CD4-positive, alpha-beta T cell treated with Interferon gamma for 1 hour (primary cell): ENCODE measurements at regions not wholly inside any gene's neighbourhood (a gene's known extent, or its start where the extent isn't known, plus 50 kb on each side); places are given as distances from the start of the nearest gene placed in this dataset.
"Not testable (repeated sequence)": the region's sequence is repeated elsewhere in the genome, so short reads cannot be mapped to it uniquely, and the experiment has no call there.

Experiments
- DNase-seq: peaks from one replicate; pipeline ENCODE4 v3.0.0-alpha.2; 2020

DNA sequence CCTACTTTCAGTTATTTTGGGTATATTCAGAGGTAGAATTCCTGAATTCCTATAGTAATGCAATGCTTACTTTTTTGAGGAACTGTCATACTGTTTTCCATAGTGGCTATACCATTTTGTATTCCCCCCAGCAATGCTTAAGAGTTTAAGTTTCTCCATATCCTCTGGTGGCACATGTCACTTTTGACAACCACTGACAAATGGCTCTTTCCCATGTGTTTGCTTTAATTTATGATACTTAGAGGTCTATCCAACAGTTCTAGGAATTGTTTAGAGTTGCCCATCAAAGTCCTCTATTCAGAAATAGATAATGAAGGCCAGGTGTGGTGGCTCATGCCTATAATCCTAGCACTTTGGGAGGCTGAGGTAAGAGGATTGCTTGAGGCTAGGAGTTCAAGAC, 128.9 kb upstream of the CFAP20DC start:
- DNase-seq: no peak

DNA sequence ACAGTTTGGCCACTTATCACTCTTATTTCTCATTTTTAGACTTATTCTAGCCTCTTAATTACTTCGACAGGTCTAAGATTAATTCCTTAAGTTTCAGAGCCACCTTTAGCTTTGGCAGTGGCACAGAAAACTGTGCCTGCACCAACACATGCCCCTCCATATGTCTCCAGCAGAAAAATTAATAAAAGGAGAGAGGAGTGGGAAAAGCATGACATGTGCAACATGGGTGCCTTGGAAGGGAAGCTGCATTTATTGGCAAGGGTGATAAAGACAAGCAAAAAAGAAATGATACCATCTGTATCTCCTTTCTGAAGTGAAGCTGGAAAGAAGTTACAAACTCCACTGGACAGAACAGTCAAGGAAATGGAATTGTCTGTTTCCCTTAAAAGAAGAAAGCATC, 121.7 kb upstream of the CFAP20DC start:
- DNase-seq: no peak

GRCh38 chr3:59170166-59170565, 120.3 kb upstream of the CFAP20DC start:
- DNase-seq: not testable (repeated sequence)

GRCh38 chr3:59167756-59168155, 117.9 kb upstream of the CFAP20DC start:
- DNase-seq: no peak

DNA sequence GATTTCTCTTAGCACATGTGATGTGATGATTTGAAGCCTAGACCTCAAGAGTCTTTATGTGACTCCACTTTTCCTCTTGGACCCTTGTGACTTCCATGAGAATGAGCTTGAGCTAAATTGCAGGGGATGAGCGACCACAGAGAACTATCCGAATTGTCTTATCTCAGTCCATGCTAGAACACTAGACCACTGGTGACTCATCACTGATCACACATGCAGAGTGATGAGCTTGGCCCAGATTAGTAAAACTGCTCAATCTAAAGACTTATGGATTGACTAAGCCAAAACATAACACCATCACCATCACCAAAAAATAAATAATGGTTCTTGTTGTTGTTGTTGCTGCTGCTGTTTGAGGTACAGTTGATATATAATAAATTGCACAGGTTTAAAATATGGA, 114.1 kb upstream of the CFAP20DC start:
- DNase-seq: no peak

GRCh38 chr3:59161048-59161447, 111.2 kb upstream of the CFAP20DC start:
- no peak for DNase-seq

GRCh38 chr3:59160133-59160746, 110.4 kb upstream of the CFAP20DC start:
- DNase-seq: no peak

DNA sequence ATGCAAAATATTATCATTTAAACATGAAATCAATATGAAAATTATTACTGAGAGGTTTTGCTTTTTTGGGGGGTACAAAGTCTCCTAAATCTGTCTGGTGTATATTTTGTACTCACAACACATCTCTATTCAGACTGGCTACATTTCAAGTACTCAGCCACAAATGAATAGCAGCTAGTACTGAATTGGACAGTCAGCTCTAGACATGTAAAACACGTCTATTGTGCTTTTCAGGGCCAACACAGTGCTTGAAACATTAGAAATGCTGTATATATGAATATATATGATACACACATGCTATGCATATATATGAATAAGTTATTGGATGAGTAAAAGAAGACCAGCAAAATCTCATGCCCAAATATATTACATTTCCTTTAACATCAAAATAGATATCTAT, 103.8 kb upstream of the CFAP20DC start:
- no peak for DNase-seq

- no peak for DNase-seq
These were observed 103.1 kb upstream of the CFAP20DC start for GRCh38 chr3:59152943-59153342.

GRCh38 chr3:59150039-59150438, 100.2 kb upstream of the CFAP20DC start:
- no peak for DNase-seq

DNA sequence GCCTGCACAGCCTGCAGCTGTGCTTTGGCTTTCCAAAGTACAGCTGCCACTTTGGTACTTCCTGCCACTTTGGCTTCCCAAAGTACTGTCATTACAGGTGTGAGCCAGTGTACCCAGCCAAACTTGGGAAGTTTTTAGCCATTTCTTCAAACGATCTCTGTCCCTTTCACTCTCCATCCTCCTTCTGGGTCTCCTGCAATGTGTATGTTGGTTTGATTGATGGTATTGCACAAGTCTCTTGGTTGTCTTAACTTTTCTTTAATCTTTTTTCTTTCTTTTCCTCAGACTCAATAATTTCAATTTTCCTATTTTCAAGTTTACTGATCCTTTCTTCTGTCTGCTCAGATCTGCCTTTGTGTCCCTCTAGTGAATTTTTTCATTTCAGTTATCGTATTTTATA, 99.3 kb upstream of the CFAP20DC start:
- DNase-seq: no peak

GRCh38 chr3:59143447-59143846, 93.6 kb upstream of the CFAP20DC start:
- DNase-seq: no peak

- no peak for DNase-seq
These were observed 92.7 kb upstream of the CFAP20DC start for GRCh38 chr3:59142556-59142955.

GRCh38 chr3:59138966-59139365, 89.1 kb upstream of the CFAP20DC start:
- no peak for DNase-seq

DNA sequence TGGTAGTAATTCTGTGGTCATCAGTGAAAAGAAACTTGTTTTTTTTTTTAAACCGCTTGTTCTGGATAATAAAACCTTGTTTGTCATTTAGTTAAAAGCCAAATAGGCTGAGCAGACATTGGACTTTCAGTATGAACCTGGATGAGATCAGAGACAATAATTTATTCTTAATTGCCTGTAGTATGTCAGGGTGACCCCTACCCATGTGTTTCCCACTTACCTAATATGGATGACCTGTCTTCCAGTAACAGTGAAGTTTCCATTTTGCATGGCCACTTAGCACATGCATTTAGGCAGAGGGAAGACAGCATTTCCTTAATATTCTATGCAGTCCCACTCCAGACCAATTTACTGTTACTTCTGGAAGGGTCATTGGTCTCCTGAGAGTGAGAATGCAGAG, 87.6 kb upstream of the CFAP20DC start:
- DNase-seq: no peak

DNA sequence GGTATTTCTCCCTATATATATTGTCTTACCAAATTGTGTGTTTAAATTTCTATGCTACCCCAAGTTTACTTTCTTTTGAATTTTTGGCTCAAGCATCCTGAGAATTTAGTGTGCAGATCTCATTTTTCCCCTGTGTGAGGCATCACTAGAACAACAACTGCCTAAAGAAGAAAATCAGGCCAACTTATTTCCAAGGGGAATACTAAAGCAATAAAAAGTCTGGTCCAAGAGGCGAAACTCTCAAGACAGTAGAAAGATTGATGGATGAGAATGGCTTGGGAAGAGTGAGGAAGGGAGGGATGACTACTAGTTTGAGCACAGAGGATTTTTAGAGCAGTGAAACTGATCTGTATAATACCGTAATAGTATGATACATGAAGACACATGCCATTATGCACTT, 86.3 kb upstream of the CFAP20DC start:
- DNase-seq: no peak

DNA sequence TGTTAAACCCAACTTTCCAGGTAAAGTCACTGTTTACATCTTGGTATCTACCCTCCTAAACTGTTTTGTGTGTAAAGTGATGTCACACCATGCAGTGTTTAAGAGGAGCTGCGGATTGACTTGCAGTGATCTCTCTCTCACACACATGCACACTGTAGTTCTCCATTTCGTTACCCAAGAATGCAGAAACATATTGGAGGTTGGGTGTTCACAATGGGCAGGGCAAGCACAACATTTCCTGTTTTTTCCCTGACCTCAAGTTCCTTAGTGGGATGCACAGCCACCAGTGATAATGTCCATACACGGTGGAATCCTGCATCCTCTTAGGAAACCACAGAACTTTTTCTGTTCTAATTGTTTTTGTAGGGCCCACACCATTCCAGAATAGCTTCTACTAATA, 85.3 kb upstream of the CFAP20DC start:
- no peak for DNase-seq

GRCh38 chr3:59133311-59133710, 83.5 kb upstream of the CFAP20DC start:
- no peak for DNase-seq

DNA sequence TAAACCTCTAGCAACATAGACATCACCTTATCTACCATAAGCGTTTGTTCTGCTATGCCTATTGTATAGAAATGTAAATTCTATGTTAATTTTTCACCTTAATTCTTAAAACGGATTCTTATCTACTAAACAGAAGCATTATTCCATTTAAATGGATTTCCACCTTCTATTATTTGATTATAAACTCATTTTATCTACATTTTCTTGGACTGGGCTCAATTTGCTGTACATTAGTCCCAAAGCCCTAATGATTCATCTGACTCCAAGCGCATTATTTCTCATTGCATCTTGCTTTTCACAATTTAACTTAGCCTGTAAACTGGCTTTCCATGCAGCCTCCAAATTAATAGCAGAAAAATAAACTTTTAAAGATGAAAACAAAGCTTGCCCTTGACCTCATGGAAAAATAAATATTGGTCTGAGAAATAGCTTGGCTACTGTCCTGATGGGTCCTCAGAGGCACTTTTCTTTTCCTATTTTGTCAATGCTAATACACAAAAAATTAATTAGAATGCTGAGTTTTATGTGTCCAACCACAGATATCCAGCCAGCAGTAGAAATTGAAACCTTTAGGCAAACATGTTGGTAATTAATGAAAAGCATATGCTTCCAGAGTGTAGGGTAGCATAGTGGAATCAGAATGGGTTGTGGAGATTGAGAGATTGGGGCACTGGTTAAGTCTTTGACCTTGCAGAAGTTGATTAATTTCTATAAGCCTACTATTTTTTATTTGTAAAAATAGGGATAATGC, 81.4 kb upstream of the CFAP20DC start:
- no peak for DNase-seq

DNA sequence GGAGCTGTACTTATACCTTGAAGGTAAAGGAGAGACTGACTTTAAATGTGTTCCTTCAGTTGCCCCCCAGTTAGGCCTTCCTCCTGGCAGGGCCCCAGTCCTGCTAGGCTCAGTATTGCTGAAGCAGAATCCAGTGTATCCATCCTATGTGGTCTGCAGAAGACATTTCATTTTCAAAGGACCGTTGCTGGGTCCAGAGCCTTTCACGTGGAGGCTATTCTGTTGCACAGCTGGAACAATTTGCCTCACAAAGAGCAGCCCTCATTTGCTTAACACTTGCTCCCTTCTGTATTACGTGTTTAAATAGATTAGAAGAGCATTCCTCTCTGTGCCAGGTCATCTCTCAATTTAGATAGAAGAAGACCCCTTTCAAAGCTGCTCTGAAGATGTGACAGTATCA, 78.9 kb upstream of the CFAP20DC start:
- no peak for DNase-seq

DNA sequence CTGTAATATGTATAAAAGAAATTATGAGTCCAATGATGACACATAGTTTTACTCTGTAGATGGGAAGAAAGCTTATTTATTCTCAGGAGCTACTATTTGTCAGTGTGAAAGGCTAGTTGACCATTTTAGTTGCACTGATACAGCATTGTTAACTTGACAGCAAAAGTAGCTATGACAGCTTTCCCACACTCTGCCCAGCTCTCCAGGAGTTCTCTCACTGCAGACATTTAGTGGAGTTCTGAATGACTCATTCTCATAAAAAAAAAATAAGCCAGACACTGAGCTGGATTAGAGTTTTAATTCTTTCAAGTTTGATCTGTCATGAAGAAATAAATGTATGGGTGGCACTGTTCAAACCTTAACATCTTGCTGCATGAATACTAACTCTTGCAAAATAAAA, 77.2 kb upstream of the CFAP20DC start:
- DNase-seq: no peak

DNA sequence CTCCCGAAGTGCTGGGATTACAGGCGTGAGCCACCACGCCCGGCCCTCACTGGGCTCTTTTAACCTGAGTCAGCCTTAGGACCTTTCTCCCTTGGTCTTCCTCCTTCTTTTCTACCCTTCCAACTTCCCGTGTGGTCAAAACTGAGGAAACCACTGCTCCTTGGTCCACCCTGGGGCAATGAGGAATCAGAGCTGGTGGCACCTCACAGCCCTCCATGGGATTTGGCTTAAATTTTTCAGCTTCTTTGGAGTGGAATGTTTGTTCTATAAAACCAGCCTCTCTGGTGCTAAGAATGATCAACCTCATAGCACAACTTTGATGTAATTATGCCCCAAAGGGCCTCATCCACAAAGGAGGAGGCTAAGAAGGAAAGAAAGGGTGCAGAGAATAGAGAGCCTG, 76.6 kb upstream of the CFAP20DC start:
- no peak for DNase-seq

- no peak for DNase-seq
These were observed 71.7 kb upstream of the CFAP20DC start for GRCh38 chr3:59121346-59122144.

DNA sequence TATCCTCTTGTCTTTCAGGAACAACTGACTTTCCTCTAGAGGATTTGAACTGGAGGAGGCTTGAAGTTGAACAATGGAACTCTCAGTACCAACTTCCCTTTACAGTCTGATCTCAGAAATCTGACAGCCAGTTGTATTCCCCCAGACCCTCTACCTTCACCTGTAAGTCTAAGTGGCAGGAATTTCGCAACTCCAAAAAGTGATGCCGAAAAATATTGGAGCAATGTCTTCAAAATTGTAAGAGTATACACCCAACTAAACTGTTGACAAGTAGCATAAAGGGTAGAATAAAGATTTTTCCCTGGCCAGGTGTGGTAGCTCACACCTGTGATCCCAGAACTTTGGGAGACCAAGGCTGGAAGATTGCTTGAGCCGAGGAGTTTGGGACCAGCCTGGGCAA, 69.1 kb upstream of the CFAP20DC start:
- no peak for DNase-seq
